ENCODE measurements at regions not wholly inside any gene's neighbourhood (a gene's known extent, or its start where the extent isn't known, plus 50 kb on each side); places are given as distances from the start of the nearest gene placed in this dataset.
"Not testable (repeated sequence)": the region's sequence is repeated elsewhere in the genome, so short reads cannot be mapped to it uniquely, and the experiment has no call there.

DNA sequence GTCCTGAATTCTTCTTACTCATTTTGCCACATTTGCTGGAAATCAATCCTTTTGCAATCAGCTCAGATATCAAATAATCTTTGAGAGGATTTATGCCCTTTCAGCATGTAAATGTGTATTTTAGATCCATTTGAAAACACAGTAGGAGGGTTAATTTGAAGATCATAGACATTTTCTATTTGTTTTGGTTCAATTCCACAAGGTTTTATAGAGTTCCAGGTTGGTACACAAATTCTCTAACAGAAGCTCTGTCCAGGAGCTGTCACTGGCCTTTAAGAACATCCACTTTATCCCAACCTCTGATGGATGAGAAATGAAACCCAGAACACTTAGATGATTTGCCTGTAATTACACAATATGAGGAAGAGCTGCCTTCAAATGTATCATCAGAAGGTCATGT, 157.3 kb upstream of the CHAC2 start:
- DNase-seq, result no peak

- no peak for DNase-seq
Measured at GRCh38 chr2:53609551-53609950, 158.1 kb upstream of the CHAC2 start.

- DNase-seq, result no peak
Measured at GRCh38 chr2:53608293-53608692, 159.3 kb upstream of the CHAC2 start.

- DNase-seq, result no peak
Measured at GRCh38 chr2:53600815-53601214, 166.8 kb upstream of the CHAC2 start.

- not testable (repeated sequence) for DNase-seq
Measured at GRCh38 chr2:53586733-53587612, 180.6 kb upstream of the CHAC2 start.

GRCh38 chr2:53584986-53585385, 182.6 kb upstream of the CHAC2 start:
- no peak for DNase-seq

DNA sequence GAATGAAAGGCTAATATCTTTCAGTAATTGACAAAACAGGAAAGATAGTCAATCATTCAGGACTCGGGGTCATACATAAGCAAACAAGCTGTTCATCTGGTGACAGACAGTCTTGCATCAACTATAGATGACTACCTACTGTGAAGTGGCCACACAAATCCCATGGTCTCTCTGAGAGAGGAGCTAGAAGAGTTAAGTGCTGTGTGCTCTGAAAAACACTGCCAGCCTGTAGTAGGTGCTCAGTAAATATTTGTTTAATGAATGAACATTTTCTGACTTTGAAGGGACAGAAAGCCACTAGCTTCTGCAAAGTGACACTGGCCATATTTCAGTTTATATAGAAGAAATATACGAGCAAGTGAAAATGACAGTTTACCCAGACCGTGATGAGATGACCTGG, 184.0 kb upstream of the CHAC2 start:
- no peak for DNase-seq

DNA sequence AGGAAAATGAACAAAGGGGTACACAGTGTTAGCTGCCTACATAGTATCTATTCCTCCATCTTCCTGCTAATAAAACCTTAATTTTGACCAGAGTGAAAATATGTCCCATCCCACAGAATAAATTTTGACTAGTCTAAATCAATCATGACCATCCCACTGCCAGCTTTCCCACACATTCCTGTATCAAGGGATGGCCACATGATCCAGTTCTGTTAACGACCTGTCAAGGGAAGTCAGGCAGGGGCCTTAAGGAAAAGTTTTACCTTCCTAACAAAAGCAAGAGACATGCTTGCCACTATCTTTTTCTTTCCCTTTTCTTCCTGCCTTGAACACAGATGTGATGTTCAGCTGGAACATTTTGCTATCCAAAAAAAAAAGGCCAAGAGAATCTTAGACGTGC, 185.0 kb upstream of the CHAC2 start:
- DNase-seq, result no peak

DNA sequence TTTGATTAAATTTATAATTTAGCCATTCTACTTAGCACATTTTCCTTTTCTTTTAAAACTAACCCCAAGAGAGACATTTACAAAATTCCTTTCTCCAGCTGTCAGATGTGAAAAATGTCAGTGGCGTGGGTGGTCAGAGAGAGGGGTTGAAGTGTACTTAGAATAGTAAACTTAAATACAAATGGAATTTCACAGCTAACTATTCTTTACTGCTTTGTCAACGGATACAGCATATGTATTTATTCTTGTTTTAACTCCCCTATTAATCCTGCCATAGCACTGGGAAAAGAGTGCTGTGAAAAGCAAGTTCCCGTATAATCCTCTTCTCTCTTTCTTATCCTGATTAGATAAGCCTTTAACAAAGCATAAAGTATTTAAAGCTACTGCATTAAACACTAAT, 191.4 kb upstream of the CHAC2 start:
- DNase-seq, result no peak

DNA sequence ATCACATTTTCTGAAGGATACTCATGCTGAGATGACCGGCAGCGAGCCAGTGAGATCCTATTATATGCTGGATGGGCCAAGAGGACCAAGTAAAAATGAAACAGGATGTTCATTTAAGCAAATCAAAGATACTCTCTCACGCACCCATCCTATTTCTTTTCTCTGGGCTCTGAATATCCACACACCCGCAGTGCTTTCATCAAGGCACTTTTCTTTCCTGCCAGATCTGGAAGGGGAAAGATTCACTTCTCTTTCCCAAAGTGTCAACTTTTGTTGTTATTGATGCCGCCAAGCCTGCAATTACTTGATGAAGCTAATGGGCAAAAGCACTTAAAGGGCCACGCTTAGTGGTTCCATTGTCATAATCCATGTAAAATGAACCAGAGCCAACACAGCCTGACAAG, 191.9 kb upstream of the CHAC2 start:
- DNase-seq, result no peak

GRCh38 chr2:53572696-53573095, 194.9 kb upstream of the CHAC2 start:
- DNase-seq, result no peak

DNA sequence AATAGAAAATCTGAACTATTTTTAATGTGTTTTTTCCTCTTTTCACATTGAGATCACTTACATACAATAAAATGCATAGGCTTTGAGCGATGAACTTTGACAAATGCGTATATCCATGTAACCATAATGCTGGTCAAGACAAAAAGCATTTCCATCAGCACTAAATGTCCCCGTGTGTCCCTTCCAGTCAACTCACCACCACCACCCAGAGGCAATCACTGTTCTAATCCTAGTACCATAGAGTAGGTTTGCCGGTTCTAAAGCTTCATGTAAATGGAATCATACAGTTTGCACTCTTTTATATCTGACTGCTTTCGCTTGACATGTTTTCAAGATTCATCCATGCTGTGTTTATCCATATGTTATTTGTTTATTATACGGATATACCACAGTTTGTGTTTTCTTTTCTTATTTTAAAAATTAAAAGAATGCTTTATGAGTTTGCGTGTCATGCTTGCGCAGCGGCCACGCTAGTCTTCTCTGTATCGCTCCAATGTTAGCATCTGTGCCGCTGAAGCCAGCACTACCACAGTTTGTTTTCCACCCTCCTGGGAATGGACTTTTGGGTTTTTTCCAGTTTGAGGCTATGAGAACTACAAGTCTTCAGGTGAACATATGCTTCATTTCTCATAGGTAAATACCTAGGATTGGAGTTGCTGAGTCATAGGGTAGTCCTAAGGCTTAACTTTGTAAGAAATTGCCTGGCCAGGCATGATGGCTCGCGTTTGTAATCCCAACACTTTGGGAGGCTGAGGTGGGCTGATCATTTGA, 197.5 kb upstream of the CHAC2 start:
- no peak for DNase-seq

- DNase-seq, result no peak
Measured at GRCh38 chr2:53568469-53568868, 199.1 kb upstream of the CHAC2 start.

- no peak for DNase-seq
Measured at GRCh38 chr2:53567073-53567472, 200.5 kb upstream of the CHAC2 start.

- no peak for DNase-seq
Measured at GRCh38 chr2:53562407-53562806, 205.2 kb upstream of the CHAC2 start.

DNA sequence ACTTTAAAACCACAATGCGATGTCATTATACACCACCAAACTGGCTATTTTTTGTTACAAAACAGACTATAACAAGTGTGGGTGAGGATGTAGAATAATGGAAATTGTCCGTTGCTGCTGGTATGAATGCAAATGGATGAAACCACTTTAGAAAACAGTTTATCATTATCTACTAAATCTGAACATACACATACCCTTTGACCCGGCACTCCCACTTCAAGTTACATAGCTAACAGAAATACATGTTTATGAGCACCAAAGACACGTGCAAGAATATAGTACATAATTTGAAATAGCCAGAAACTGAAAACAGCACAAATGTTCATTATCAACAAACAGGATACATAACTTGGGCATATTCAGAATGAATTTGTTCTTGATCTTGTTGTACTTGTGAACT, 206.4 kb upstream of the CHAC2 start:
- no peak for DNase-seq

DNA sequence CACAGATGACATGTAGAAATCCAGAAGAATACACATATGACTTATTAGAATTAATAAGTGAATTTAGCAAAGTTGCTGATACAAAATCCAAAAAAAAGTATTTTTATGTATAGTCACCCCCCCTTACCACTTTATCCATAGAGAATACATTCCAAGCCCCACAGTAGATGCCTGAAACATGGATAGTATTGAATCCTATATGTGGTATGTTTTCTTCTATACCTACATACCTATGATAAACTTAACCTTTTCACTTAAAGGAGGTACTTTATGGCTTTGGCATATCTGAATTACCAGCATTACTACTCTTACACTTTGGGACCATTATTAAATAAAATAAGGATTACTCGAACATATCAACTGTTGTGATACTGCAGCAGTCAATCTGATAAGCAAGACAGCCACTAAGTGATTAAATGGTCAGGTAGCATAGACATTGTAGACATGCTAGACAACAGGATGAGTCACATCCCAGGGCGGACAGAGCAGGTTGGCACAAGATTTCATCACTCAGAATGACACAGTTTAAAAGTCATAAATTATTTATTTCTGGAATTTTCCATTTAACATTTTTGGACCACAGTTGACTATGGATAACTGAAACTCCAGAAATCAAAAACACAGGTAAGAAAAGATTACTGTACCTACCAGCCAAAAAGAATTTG, 208.2 kb upstream of the CHAC2 start:
- no peak for DNase-seq

- no peak for DNase-seq
Measured at GRCh38 chr2:53558867-53559266, 208.7 kb upstream of the CHAC2 start.

DNA sequence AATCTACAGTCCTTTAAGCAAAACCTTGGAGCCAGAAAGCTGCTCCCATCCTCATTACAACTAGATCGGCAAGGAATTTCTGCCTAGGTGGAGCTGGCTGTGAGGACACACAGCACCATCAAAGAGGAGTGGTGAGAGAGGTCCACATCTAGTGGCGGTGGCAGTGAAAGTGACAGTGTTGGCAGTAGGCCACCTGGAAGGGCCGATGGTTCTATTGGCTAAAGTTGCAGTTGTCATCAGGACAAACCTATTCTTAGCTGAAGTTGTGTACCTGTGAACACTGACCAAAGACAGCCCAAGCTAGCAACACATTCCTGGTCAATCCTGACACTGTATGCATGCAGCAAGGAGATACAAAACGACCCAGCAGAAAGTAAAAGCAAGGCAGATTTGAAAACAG, 218.1 kb upstream of the CHAC2 start:
- no peak for DNase-seq

DNA sequence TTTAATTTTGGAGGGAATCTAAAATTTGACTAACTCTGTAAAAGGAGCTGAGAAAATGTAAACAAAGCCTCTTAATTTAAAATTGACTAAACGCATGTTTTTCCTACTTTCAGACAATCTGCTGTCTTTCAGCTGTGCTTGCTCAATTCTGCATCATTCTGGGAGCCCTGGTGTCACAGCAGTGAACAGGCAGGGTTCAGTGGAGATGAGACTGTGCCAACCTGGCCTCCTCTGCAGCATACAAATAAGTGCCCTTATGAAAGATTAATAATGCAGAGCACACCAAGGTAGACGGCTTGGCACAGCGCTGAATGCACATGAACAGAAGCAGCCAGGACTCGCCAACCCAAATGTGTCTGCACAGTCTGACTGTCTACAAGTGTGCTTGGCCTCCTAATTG, 222.0 kb upstream of the CHAC2 start:
- no peak for DNase-seq

DNA sequence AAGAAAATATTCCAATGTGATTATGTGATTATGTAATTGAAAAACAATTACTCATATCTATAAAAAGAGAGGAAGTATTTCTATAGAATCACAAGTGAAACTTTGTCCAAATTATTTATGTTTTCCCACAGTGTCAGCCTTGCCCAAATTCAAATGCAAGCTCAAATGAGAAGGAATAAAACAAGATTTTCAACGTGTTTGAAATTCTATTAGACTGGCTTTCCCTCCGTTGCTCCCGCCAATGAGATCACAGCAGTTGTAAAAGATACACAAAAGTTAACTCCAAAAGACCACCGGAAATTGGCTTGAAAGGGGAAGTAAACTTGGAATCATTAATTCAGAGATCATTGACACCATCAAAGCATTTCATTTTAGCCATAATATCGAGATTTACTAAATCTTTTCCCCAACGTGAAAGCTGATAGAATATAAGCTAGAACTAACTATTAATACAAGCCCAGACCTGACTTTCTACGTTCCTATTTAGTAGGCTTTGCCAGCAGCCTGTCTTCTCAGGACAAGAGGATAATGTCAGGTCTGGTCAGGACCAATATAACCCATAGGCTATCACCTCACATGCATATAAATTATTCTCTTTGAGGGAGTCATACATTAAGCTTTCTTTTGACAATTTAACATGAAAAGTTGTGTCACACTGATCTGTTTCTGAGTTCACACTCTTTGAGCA, 222.6 kb upstream of the CHAC2 start:
- no peak for DNase-seq

- DNase-seq, result no peak
Measured at GRCh38 chr2:53543083-53543482, 224.5 kb upstream of the CHAC2 start.
